Activated CD8-positive, alpha-beta T cell treated with anti-CD3 and anti-CD28 coated beads for 36 hours (primary cell): ENCODE measurements at regions not wholly inside any gene's neighbourhood (a gene's known extent, or its start where the extent isn't known, plus 50 kb on each side); places are given as distances from the start of the nearest gene placed in this dataset.

Source experiments
- ATAC-seq: fragments of 200-7000 bp; cut with Tn5 transposase; one replicate; pipeline ENCODE4 v1.10.0; 2021; ENCODE audit warnings: mild to moderate bottlenecking, moderate library complexity
- CTCF ChIA-PET: fragments of 350-600 bp; sonication (Branson Sonifier 250); formaldehyde crosslinking; loops from one replicate; lab custom pipeline; 2021; ENCODE audit warnings: antibody characterized with exemption; lab: Charles Lee
- POLR2A ChIA-PET: fragments of 350-600 bp; sonication (Branson Sonifier 250); formaldehyde crosslinking; loops from one replicate; lab custom pipeline; 2021; ENCODE audit warnings: antibody characterized with exemption; lab: Charles Lee
- DNase-seq: peaks from one replicate; pipeline ENCODE4 v3.0.0-alpha.2; 2020
- H3K27ac Mint-ChIP-seq: one replicate; pipeline ENCODE4 v1.8.0; 2021; ENCODE audit warnings: mild to moderate bottlenecking, mixed read lengths
- H3K27me3 Mint-ChIP-seq: one replicate; pipeline ENCODE4 v1.8.0; 2021; ENCODE audit warnings: mixed read lengths
- H3K36me3 Mint-ChIP-seq: one replicate; pipeline ENCODE4 v1.8.0; 2021; ENCODE audit warnings: low read depth, mixed read lengths
- H3K4me1 Mint-ChIP-seq: one replicate; pipeline ENCODE4 v1.8.0; 2021; ENCODE audit warnings: low read depth, mixed read lengths
- H3K4me3 Mint-ChIP-seq: one replicate; pipeline ENCODE4 v1.8.0; 2021; ENCODE audit warnings: mild to moderate bottlenecking, moderate library complexity, mixed read lengths
- H3K9me3 Mint-ChIP-seq: one replicate; pipeline ENCODE4 v1.8.0; 2021; ENCODE audit warnings: mixed read lengths
- intact Hi-C: fragments of 100-400 bp; cut with micrococcal nuclease; formaldehyde crosslinking; loops from one replicate; pipeline ENCODE4 v1.10.0; 2022
- TF ChIP-seq, protein P1 (sequence below): fragments of 200-600 bp; IDR thresholded peaks from one replicate; pipeline ENCODE4 v1.8.0; 2022; ENCODE audit warnings: antibody characterized with exemption, mild to moderate bottlenecking

DNA sequence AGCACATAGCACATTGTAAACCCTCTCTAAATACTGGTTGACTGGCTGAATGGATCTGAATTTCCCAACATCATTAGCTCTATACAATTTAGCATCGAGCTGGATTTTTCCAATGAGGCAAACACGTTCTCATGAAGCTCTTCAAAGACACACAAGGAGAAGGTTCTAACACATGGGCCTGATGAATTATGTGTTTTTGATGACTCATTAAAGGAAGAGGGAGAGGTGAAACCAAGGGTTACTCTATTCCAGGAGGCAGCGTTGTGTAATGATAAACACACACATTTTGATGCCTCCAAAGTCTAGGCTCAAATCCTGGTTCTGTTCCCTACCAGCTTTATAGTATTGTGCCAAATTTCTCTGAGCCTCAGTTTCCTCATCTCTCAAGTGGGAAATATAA is 84.3 kb downstream of the PFDN4 start:
- intact Hi-C loops = no loop called here

DNA sequence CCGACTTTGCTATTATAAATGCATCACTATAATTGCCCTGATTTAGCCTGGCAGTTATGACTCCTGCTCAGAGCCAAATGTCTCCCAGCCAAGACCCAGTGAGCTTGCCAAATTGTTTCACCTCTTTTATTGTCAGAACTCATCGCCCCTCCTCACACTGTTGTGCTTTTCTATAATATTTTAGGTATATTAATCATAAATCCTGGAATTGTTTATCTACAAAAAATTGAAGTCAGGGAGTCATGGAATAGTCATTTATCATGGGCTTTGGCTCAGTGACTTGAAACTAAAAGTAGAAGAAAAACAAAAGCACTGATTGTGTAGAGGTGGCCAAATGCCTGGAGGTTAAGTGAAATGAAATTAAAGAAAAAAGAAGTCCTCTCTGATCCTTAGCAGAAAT is 85.6 kb downstream of the PFDN4 start:
- H3K4me3 Mint-ChIP-seq = no peak overlapping the region
- ChIA-PET POLR2A (no interaction called here), CTCF (interaction anchor here (0.9 kb wide), 1 partner anchor 9 kb away, joined by 3 read pairs; no protein-coding TSS in a partner anchor)
- intact Hi-C loops = no loop called here
- TF ChIP-seq, protein P1, sequence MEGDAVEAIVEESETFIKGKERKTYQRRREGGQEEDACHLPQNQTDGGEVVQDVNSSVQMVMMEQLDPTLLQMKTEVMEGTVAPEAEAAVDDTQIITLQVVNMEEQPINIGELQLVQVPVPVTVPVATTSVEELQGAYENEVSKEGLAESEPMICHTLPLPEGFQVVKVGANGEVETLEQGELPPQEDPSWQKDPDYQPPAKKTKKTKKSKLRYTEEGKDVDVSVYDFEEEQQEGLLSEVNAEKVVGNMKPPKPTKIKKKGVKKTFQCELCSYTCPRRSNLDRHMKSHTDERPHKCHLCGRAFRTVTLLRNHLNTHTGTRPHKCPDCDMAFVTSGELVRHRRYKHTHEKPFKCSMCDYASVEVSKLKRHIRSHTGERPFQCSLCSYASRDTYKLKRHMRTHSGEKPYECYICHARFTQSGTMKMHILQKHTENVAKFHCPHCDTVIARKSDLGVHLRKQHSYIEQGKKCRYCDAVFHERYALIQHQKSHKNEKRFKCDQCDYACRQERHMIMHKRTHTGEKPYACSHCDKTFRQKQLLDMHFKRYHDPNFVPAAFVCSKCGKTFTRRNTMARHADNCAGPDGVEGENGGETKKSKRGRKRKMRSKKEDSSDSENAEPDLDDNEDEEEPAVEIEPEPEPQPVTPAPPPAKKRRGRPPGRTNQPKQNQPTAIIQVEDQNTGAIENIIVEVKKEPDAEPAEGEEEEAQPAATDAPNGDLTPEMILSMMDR = no peak
- no peak for ATAC-seq
- H3K27ac Mint-ChIP-seq = no peak overlapping the region
- no peak for DNase-seq
- peaks cover 11% of the 10 kb centered on the region for H3K4me1 Mint-ChIP-seq
- H3K36me3 Mint-ChIP-seq = no peaks in the 10 kb centered on the region
- H3K9me3 Mint-ChIP-seq = no peaks in the 10 kb centered on the region
- H3K27me3 Mint-ChIP-seq = peaks cover 31% of the 10 kb centered on the region

More for the DNA sequence above, 84.3 kb downstream of the PFDN4 start:
- Mint-ChIP-seq H3K36me3 (peaks cover 2% of the 10 kb centered on the region), H3K4me3 (no peak overlapping the region), H3K9me3 (peaks cover 1% of the 10 kb centered on the region), H3K4me1 (peaks cover 14% of the 10 kb centered on the region), H3K27me3 (peaks cover 37% of the 10 kb centered on the region), H3K27ac (no peak overlapping the region)
- ChIA-PET POLR2A (no interaction called here), CTCF (interaction anchor here (1.0 kb wide), 1 partner anchor 12 kb away, joined by 3 read pairs; no protein-coding TSS in a partner anchor)
- DNase-seq (no peak), ATAC-seq (no peak)
- TF ChIP-seq, protein P1 = no peak

DNA sequence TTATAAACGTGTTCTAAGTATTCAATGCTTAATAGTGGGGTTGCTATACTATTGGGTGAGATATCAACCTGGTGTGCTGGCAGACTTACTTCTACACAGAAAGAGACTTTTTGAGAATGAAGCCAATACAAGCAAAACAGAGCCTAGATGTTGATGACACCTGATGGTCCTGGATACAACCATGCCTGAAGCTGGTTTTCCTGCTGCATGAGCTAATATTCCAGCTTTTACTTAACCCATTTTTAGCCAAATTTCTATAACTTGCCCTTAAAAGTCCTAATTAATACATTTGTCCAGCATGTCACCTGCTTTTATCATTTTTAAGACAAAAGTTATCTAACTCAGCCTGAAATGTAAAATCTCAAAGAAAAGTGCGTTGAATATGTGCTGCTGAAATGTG is 86.2 kb downstream of the PFDN4 start:
- Mint-ChIP-seq H3K4me1 (peaks cover 11% of the 10 kb centered on the region), H3K27me3 (peaks cover 32% of the 10 kb centered on the region), H3K36me3 (no peaks in the 10 kb centered on the region), H3K9me3 (no peaks in the 10 kb centered on the region), H3K27ac (no peak overlapping the region), H3K4me3 (no peak overlapping the region)
- intact Hi-C loops = no loop called here
- ChIA-PET CTCF (interaction anchor here (0.9 kb wide), 1 partner anchor 8 kb away, joined by 3 read pairs; no protein-coding TSS in a partner anchor), POLR2A (no interaction called here)
- TF ChIP-seq, protein P1 = no peak
- ATAC-seq (no peak), DNase-seq (no peak)

DNA sequence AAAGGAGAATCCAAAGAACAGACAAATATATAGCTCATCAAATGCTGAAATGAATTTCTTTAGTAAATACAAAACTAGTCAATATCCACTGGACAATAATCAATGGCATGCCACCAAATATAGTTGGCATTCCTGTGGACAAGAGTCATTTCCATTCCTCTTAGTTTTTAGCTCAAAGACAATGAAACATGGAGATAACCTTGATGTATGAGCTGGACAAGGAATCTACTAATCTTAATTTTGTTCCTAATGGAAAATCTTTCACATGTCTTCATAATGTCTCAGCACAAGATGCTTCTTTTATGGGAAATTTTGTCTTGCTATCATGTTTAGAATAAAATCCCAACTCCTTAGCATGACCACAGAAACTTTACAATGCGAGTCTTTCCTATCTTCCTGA is 87.8 kb downstream of the PFDN4 start:
- TF ChIP-seq, protein P1 = no peak
- ChIA-PET POLR2A (no interaction called here), CTCF (interaction anchor here (1.0 kb wide), 1 partner anchor 23 kb away, joined by 4 read pairs; no protein-coding TSS in a partner anchor)
- H3K27ac Mint-ChIP-seq = no peak overlapping the region
- intact Hi-C loops = no loop called here
- no peak for DNase-seq
- H3K9me3 Mint-ChIP-seq = no peaks in the 10 kb centered on the region
- H3K4me1 Mint-ChIP-seq = peaks cover 11% of the 10 kb centered on the region
- H3K36me3 Mint-ChIP-seq = no peaks in the 10 kb centered on the region
- no peak for ATAC-seq
- peaks cover 36% of the 10 kb centered on the region for H3K27me3 Mint-ChIP-seq
- no peak overlapping the region for H3K4me3 Mint-ChIP-seq

DNA sequence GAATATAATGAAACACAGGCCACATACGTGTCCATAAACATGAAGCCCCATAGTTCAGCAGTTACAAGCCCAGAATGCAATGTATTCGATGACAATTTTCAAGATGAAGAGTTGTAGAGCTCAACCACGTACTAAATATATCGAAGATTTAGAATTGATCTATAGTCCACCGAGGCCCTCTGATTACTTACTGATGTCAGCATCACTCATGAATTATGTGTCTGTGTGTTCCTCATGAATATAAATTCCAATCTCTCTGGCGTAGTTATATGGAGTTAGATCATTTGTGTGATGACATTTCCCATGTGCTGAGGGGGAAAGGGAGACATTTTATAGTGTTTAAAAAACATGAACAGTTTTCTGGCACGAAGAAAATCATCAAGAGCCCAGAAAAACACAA is 97.5 kb downstream of the PFDN4 start:
- ChIA-PET POLR2A (no interaction called here), CTCF (no interaction called here)
- no peaks in the 10 kb centered on the region for H3K36me3 Mint-ChIP-seq
- intact Hi-C loops = no loop called here
- no peak overlapping the region for H3K27ac Mint-ChIP-seq
- peaks cover 6% of the 10 kb centered on the region for H3K4me1 Mint-ChIP-seq
- DNase-seq (no peak), ATAC-seq (no peak)
- no peak overlapping the region for H3K4me3 Mint-ChIP-seq
- H3K27me3 Mint-ChIP-seq = peaks cover 18% of the 10 kb centered on the region
- TF ChIP-seq, protein P1 = no peak
- no peaks in the 10 kb centered on the region for H3K9me3 Mint-ChIP-seq
